Stimulated activated CD8-positive, alpha-beta memory T cell treated with anti-CD3 and anti-CD28 coated beads, Interleukin-15, amount 100 ng/mL, for 4 hours (primary cell): ENCODE measurements at regions not wholly inside any gene's neighbourhood (a gene's known extent, or its start where the extent isn't known, plus 50 kb on each side); places are given as distances from the start of the nearest gene placed in this dataset.

ENCODE experiments used
- DNase-seq, 2 donors: peaks; one replicate each; pipeline ENCODE4 v3.0.0-alpha.2; 2020; ENCODE audit warnings: low read depth in 2 of 2

GRCh38 chr11:104529906-104530305, 366.0 kb upstream of the PDGFD start:
- DNase-seq: no peak

DNA sequence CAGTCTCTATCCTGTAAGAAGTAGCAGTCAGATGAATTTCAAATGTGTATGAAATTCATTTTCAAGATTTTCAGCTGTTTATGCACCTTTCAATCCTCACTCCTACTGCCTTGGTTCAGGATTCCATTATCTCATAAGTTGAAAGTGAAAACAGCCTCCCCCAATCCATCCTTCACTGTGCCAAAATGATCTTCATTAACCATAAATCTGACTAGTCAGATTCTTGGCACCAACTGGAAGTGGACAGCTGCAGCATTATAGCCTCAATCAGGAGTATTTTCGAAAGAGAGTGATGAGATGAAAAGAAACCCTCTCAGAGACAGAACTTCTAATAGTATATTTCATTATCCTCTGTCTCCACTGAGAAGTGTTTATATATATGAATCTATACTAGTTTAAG, 365.3 kb upstream of the PDGFD start:
- DNase-seq: no peak

- no peak for DNase-seq
Observed at GRCh38 chr11:104526006-104526405, 362.1 kb upstream of the PDGFD start.

DNA sequence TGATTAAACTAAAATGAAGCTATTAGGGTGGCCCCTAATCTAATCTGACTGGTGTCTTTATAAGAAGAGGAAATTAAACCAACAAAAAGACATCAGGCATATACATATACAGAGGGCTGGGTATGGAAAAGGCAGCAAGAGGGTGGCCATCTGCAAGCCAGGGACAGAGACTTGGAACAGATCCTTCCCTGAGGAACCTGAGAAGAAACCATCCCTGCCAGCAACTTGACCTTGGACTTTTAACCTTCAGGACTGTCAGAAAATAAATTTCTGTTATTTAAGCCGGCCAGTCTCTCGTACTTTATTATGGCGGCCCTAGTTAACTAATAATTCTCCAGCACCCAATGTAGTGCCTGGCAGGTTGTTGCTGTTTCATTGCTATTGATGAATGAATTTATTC, 361.5 kb upstream of the PDGFD start:
- DNase-seq: no peak

GRCh38 chr11:104524254-104524653, 360.3 kb upstream of the PDGFD start:
- DNase-seq: no peak

DNA sequence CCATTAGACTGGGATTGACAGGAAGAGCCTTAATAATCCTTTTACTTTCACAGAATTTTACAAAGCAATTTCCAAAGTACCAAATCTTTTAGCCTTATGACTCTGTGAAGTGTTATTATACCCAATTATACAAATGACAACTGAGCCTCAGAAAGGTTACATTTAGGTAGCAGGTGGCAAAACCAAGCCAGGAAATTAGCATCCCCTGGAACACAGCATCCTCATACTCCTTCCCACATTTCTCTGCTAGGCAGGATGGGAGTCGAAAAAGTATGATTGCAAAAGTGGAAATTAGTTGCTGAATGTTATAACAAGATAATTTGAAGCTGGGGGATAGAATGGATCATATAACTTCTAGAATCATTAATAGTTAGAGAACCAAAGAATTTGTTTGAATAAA, 359.7 kb upstream of the PDGFD start:
- no peak for DNase-seq

- DNase-seq: no peak
Observed at GRCh38 chr11:104522650-104523049, 358.7 kb upstream of the PDGFD start.

DNA sequence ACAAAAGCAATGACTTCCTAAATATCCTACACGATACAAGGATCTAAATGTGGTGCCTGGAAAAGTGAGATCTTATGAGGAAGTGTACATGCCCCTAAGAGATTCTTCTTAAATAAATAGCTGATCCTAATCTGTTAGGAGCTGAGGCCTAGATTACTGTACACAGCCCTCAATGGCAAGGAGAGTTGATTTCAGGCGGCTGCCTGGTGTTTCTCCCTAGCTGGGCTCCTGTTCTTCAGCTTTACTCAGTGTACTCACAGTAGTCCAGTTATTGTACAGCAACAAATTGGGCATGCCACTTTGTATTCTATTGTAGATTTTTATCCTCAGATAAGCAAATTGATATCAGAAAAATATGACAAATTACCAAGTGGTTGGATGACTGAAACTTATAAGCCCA, 358.2 kb upstream of the PDGFD start:
- no peak for DNase-seq

DNA sequence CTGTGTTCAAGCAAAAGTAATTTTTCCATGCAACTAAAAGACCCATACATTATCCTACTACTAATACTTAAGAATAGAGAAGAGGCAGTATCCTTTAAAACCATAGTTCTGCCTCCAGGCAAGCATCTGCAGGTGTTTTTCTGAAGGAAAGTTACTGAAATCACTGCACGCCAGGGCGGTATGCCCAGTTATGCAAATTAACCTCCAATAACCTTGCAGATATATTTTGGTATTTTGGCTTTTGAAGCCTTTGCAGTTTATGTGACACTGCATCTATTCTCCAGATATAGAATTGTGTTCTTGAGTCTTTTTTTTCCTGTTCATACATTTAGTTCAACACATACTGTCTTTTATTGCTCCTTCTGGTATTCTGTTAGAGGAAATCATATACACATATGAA, 346.2 kb upstream of the PDGFD start:
- DNase-seq: no peak

DNA sequence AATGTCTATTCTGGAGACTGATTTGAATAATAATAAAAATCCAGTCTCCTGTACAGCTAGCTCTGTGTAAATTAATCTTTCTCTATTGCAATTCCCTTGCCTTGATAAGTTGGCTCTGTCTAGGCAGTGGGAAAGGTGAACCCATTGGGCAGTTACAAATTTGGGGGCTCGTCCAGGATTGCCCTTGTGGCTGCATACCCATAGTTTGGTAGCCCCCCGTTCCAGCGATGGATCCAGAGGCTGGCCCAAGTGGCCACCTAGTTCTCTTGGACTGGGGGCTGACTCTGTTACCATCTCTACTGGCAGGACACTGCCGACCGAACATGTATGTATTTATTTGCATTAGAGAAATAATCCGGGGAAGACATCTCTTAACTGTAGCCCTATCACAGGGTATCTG, 326.2 kb upstream of the PDGFD start:
- no peak for DNase-seq

GRCh38 chr11:104488561-104488960, 324.6 kb upstream of the PDGFD start:
- DNase-seq: no peak

DNA sequence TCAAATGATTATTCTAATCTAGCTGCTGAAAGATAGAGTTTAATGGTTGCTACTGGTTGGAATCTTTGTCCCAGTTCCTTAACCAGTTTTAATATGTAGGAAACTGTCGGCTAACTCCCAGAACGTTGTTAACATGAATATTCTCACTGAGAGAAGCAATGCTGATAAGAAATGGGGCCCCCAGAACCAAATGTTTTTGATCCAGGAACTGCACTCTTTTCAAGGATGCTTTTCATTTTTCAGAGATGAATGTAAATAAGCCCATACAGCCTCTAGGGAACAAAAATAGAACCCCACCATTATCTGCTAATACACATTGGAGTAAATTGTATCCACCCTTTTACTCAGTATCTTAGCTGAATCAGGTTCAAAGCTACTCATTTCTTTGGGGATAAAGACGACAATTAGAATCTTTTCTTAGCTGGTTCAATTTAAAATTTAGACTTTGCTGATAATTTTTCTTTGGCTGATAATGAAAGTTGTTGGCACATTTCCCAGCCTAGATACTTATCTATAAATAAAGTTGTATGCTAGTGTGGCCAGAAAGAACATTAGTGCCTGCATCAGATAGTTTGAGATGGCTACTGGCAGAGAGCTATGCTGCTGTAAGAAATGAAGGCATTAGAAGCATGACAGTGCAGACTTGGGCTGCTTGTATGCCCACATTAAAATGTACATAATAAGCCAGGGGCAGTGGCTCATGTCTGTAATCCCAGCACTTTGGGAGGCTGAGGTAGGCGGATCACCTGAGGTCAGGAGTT, 323.3 kb upstream of the PDGFD start:
- DNase-seq: no peak

DNA sequence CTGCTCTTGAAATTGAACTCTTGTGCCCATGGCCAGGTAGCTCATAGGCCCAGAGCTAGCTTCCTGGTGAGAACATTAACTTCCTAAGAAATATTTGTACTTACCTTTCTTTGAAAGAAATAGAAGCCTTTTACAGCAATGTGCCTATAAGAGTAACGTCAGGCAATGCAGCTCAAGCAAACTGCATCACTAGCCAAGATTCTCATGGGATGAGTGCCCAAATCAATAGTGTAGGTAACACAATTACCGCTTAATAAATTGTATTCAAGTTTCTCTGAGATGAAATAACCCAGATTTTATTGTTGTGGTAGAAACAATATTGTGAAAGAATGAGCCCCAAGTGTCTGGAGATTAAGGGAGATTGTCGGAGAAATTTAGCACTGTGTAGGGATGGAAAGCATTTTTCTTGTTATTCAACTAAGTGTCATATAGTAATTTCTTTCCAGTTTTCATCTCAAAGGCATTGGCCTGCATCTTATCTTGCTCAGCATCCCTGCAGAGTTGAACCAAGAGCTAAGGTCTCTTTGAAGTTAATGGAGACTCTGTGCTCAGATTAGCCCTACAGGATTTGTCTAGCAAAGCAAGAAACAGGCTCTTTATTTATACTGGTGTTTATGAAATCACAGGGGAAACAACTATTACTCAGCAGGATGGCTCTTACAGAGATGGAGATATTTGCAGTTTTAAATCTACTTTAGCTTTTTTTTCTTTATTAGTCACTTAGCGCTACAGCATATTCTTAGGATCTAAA, 321.0 kb upstream of the PDGFD start:
- no peak for DNase-seq

- DNase-seq: no peak
Observed at GRCh38 chr11:104476898-104477297, 313.0 kb upstream of the PDGFD start.

GRCh38 chr11:104476454-104476853, 312.5 kb upstream of the PDGFD start:
- no peak for DNase-seq

DNA sequence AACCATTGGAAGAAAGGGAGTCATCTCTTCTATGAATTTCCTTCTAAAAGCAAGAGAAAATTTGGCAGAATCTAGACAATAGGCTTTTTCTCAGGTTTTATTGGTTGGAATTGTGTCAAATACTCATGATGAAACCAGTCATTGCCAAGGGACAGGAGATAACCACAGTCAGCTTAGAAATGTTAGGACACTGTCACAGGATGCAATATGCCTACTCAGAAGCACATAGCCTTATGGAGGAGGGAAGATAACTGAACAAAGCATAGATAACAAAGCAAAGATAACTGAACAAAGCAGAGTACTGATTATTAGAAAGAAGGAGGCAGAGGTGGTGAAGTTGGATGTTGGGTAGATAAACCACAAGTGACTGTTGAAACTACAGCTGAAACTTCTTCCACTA, 303.5 kb upstream of the PDGFD start:
- DNase-seq: no peak

DNA sequence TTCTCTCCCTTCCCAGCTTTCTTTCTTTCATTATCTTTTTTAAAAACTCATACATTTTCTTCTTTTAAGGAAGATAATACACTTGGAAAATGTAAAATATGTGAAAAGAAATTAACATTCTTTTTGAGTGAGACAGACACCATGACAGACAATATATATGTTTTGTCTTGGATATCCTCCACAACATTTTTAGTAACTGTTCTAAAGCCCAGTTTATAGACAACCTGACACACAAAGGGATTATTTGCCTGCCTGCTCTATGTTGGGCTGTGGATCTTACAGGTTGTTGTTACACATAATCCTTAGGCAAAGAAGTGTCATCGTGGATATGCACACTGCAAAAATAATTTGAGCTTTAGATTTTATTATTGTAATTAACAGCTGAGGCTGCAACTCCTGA, 301.4 kb upstream of the PDGFD start:
- DNase-seq: no peak

- no peak for DNase-seq
Observed at GRCh38 chr11:104464691-104465090, 300.7 kb upstream of the PDGFD start.

- no peak for DNase-seq
Observed at GRCh38 chr11:104462341-104462740, 298.4 kb upstream of the PDGFD start.

DNA sequence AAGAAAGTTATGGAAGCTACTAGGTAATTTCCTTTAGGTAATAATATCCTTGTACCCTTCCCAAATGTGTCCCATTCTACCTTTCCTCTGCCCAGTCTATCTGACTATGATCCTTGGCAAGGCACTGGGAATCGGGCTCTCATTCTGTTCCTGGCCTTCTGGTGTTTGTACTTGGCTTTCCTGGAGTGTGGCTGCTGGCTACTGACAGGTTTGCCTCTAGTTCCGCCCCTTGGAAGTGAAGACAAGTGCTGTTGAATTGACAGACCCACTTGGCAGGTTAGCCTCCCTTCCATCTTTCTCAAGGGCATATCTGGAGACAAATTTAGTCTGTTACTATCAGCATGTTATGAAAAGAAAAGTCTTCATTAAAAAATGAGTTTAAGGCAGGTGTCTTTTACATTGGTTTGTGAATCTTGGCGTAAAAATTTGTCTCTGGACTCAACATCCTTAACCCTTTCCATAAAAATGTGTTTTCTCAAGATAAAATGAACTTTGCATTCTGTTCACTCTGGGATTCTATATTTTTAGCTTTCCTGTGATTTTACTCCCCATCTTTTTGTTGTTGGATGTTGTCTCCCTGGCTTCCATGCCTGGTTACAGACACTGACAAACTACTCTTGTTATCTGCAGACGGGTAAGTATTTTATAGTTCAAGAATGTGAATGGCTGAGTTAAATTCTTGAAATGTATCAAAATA, 287.4 kb upstream of the PDGFD start:
- DNase-seq: no peak

GRCh38 chr11:104443387-104443786, 279.4 kb upstream of the PDGFD start:
- DNase-seq: no peak

DNA sequence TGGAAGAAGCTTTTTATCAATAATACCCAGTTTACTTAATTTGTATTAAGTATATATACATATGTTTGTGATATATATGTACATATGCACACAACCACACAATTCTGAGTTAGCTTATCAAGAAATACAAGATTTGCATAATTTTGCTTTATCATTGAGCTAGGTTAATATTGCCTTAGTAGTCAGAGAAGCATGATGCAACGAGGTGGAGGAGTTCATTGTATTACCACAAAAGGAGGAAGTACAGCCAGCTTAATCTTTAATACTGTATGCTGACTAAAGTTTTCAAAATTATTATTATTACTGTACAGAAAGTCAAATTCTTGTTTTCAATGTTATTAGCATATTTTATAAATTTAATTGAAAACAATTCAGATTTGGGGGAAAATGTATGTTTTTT, 278.4 kb upstream of the PDGFD start:
- no peak for DNase-seq

GRCh38 chr11:104435494-104435893, 271.5 kb upstream of the PDGFD start:
- DNase-seq: no peak
